H7 (cell line): ENCODE measurements at regions not wholly inside any gene's neighbourhood (a gene's known extent, or its start where the extent isn't known, plus 50 kb on each side); places are given as distances from the start of the nearest gene placed in this dataset.

Source experiments
- DNase-seq: peaks from one replicate; pipeline ENCODE4 v3.0.0; 2012
- H3K27me3 ChIP-seq: 2 replicates; pipeline ENCODE4 v1.6.0; 2011; ENCODE audit warnings: mild to moderate bottlenecking, low read length; ENCODE audit not compliant: control insufficient read depth, insufficient read depth
- H3K36me3 ChIP-seq: replicated peaks from 2 replicates; pipeline ENCODE4 v1.5.1; 2011; ENCODE audit warnings: low read length; ENCODE audit not compliant: control insufficient read depth, insufficient read depth
- H3K4me3 ChIP-seq: 2 replicates; pipeline ENCODE4 v1.5.1; 2011; ENCODE audit warnings: low read depth, mild to moderate bottlenecking, control low read depth, low read length, moderate library complexity; ENCODE audit not compliant: insufficient read depth

DNA sequence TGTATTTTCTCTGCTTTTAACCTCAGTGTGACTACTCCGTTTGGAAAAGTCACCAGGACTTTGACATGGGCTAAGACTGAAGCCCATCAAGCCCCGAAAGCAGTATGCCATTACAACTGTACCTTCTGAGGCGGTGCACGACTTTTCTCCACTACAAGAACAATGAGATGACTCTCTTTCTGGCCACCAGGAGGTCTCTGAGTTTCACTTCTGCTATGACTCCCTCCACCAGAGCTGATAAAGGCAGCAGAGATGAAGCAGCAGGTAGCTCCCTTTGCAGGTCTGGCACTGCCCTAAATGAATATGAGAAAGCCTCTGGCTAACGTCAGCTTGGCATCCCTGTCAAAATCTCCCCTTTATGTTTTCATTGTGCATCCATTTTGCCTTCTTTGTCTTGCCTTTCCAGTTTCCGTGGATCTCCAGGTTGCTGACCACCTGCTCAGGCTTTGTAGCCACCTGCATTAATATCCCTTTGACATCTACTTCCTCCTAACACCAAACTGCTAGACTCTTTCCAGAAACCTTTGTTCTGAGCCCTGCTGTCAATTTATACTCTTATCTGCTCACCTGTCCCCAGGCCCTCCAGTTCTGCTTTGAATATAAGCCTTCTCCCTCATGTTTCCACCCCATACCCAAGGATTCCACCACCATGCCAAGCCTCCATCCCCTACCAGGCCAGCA is 221.7 kb downstream of the ZNF608 start:
- no peaks in the 10 kb centered on the region for H3K36me3 ChIP-seq
- no peaks in the 10 kb centered on the region for H3K27me3 ChIP-seq
- H3K4me3 ChIP-seq: no peak overlapping the region
- no peak for DNase-seq

- Histone ChIP-seq H3K27me3 (no peaks in the 10 kb centered on the region), H3K36me3 (no peaks in the 10 kb centered on the region)
- DNase-seq: no peak
These were observed 222.5 kb downstream of the ZNF608 start for GRCh38 chr5:124523897-124524296.

DNA sequence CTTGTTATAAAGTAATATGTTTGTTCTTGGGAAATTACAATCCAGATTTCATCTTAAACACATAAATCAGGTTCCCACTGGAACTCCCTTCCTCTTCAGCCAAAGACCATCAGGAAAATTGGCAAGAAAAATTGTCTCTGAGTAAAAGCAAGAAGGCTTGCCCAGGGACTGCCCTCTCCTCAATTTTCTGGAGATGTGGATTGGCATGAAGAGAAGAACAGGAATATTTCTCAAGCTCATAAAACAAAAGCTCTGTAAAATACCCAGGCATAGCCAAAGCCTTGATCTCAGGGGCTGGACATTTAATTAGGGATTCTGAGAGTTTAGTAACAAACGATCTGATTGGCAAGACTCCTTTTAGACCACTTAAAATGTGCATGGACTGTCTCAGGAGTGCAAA is 223.4 kb downstream of the ZNF608 start:
- no peaks in the 10 kb centered on the region for H3K36me3 ChIP-seq
- H3K4me3 ChIP-seq: no peak overlapping the region
- no peaks in the 10 kb centered on the region for H3K27me3 ChIP-seq
- DNase-seq: no peak

More at GRCh38 chr5:124523897-124524296, 222.5 kb downstream of the ZNF608 start:
- H3K4me3 ChIP-seq: no peak overlapping the region

DNA sequence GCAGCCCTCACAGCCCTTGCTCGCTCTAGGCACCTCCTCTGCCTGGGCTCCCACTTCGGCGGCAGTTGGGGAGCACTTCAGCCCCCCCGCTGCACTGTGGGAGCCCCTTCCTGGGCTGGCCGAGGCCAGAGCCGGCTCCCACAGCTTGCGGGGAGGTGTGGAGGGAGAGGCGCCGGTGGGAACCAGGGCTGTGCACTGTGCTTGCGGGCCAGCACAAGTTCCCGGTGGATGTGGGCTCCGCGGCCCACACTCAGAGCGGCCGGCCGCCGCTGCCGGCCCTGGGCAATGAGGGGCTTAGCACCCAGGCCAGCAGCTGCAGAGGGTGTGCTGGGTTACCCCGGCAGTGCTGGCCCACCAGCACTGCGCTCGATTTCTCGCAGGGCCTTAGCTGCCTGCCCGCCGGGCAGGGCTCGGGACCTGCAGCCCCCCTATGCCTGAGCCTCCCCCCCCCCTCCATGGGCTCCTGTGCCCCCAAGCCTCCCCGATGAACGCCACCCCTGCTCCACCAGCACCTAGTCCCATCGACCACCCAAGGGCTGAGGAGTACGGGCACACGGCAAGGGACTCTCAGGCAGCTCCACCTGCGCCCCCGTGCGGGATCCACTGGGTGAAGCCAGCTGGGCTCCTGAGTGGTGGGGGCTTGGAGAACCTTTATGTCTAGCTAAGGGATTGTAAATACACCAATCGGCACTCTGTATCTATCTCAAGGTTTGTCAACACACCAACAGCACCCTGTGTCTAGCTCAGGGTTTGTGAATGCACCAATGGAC is 224.8 kb downstream of the ZNF608 start:
- no peaks in the 10 kb centered on the region for H3K27me3 ChIP-seq
- no peak for DNase-seq
- H3K36me3 ChIP-seq: no peaks in the 10 kb centered on the region
- H3K4me3 ChIP-seq: no peak overlapping the region

DNA sequence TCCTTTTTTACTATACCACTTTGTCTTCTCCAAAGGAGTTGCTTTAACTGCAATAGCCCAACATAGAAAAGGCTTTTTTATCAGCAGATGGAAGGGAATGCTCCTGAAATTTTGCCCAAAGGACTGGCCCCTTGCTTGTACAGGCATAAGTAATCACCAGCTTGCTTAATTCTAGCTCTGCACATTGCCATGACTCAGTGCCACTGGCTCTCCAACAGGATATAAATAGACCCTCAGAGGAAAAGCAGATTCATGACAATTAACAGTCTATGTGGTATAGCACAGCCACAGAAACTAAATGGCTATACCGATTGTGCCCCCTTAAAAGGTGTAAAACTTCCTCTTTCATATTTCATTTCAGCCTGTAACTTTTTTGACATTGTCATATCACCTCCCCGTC is 227.0 kb downstream of the ZNF608 start:
- no peaks in the 10 kb centered on the region for H3K36me3 ChIP-seq
- DNase-seq: no peak
- H3K27me3 ChIP-seq: no peaks in the 10 kb centered on the region; the same call in 1 of the 2 replicates

DNA sequence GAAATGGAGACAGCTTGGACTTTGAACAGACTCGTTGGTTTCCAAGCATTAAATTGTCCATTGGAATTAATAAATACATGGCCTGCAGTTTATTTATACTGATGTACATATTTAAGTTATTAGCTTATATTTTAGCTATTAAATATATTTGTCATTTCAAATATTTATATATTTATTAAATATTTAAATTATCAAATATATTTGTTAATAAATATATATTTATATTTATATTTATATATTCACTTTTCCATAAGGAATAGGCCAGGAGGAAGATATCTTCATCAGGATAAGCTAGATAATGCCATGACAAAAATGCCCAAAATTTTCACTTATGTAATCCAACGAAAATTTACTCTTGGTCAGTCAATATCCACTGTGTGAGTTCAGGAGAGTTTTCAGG is 229.9 kb downstream of the ZNF608 start:
- Histone ChIP-seq H3K27me3 (no peaks in the 10 kb centered on the region; the same call in 1 of the 2 replicates), H3K36me3 (no peaks in the 10 kb centered on the region), H3K4me3 (no peak overlapping the region)
- no peak for DNase-seq

More for the DNA sequence above, 227.0 kb downstream of the ZNF608 start:
- no peak overlapping the region for H3K4me3 ChIP-seq

- H3K27me3 ChIP-seq: no peaks in the 10 kb centered on the region; the same call in 1 of the 2 replicates
- DNase-seq: no peak
- H3K36me3 ChIP-seq: no peaks in the 10 kb centered on the region
- H3K4me3 ChIP-seq: no peak overlapping the region
These were observed 230.8 kb downstream of the ZNF608 start for GRCh38 chr5:124515497-124516245.

GRCh38 chr5:124514956-124515355 is 231.5 kb downstream of the ZNF608 start:
- no peaks in the 10 kb centered on the region for H3K36me3 ChIP-seq
- DNase-seq: no peak
- H3K4me3 ChIP-seq: no peak overlapping the region
- no peaks in the 10 kb centered on the region; the same call in 1 of the 2 replicates for H3K27me3 ChIP-seq

DNA sequence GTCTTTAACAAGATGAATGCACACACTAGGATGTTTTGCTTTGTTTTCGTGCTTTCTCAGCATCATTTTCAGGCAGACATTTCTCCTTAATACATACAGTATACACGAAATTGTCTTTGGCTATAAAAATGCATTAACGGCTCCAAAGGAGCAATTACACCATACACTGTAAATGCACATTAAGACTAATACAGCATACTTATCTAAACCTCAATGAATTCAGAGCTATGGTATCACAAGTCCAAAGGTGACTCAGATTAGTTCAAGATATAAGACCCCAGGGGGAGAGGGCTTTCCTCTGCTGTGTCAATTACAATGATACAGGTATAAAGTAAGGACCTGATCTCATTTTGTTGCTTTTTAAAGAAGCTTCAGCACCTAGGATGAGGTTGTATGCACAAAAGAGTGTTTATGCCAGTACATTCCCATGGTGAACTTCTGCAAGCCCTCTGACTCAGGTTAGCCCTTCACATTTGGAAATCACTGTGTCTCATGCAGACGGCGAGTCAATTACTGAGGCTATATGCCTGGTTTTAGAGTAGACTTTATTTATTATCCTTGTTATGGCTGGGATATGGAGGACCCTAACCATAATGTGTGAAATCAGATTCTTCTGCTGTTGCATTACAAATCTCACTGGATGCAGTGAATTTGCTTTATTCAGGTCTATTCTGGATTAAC is 233.3 kb downstream of the ZNF608 start:
- no peaks in the 10 kb centered on the region; the same call in 1 of the 2 replicates for H3K27me3 ChIP-seq
- H3K4me3 ChIP-seq: no peak overlapping the region
- H3K36me3 ChIP-seq: no peaks in the 10 kb centered on the region
- no peak for DNase-seq

DNA sequence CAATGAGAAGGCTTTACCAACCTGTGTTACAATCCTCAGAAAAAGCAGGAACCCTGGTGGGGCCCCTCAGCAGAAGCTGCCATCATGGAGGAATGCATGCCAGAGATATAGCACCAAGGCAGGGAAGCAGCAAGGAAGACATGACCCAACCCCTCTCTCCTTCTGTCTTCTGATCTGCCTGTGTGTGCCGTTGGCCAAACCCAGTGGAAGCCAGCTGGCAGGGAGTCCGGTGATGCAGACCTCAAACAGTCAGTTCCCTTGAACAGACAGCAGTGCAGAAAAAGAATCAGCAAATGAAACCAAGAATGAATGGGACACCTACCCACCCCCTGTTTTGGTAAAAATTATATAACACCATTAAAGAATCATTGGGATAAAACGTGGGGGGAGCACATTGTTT is 234.2 kb downstream of the ZNF608 start:
- H3K36me3 ChIP-seq: no peaks in the 10 kb centered on the region
- no peak overlapping the region for H3K4me3 ChIP-seq
- DNase-seq: no peak
- no peaks in the 10 kb centered on the region; the same call in 1 of the 2 replicates for H3K27me3 ChIP-seq

GRCh38 chr5:124511791-124512190 is 234.6 kb downstream of the ZNF608 start:
- Histone ChIP-seq H3K27me3 (no peaks in the 10 kb centered on the region; the same call in 1 of the 2 replicates), H3K4me3 (no peak overlapping the region), H3K36me3 (no peaks in the 10 kb centered on the region)
- DNase-seq: no peak

- no peaks in the 10 kb centered on the region for H3K36me3 ChIP-seq
- H3K27me3 ChIP-seq: no peaks in the 10 kb centered on the region
- DNase-seq: no peak
- H3K4me3 ChIP-seq: no peak overlapping the region
These were observed 238.8 kb downstream of the ZNF608 start for GRCh38 chr5:124507688-124508087.

- DNase-seq: no peak
- Histone ChIP-seq H3K4me3 (no peak overlapping the region), H3K36me3 (no peaks in the 10 kb centered on the region), H3K27me3 (no peaks in the 10 kb centered on the region)
These were observed 242.1 kb downstream of the ZNF608 start for GRCh38 chr5:124504081-124504916.
